ENCODE measurements at regions not wholly inside any gene's neighbourhood (a gene's known extent, or its start where the extent isn't known, plus 50 kb on each side); places are given as distances from the start of the nearest gene placed in this dataset.

- H3K27me3 ChIP-seq: no peaks in the 10 kb centered on the region
- TF ChIP-seq CTCF (IDR thresholded peaks at IDR 0.05): no peak
- TF ChIP-seq POLR2A (IDR thresholded peaks at IDR 0.05): no peak
- 54 to 57% methylated on average over 2 of the region's 2 CpGs for WGBS, 2 donors
- no peaks in the 10 kb centered on the region for H3K4me1 ChIP-seq
- no peaks in the 10 kb centered on the region for H3K9me3 ChIP-seq
- ATAC-seq: no peak
- intact Hi-C loops (cut with DNase I): no loop called here
- H3K27ac ChIP-seq: no peak overlapping the region
- no peak overlapping the region for H3K4me3 ChIP-seq
- H3K36me3 ChIP-seq (replicated peaks in 1 of 2; ENCODE audit: insufficient read depth in 1 of 2, low read depth in 2 of 2): no peaks in the 10 kb centered on the region
- DNase-seq: no peak
Observed at GRCh38 chr5:135724617-135725016, 109.8 kb upstream of the SLC25A48 start.

GRCh38 chr5:135723491-135723890 lies 111.0 kb upstream of the SLC25A48 start:
- Histone ChIP-seq H3K4me1 (no peaks in the 10 kb centered on the region), H3K4me3 (no peak overlapping the region), H3K27ac (no peak overlapping the region), H3K36me3 (replicated peaks in 1 of 2; ENCODE audit: insufficient read depth in 1 of 2, low read depth in 2 of 2) (no peaks in the 10 kb centered on the region), H3K27me3 (no peaks in the 10 kb centered on the region), H3K9me3 (no peaks in the 10 kb centered on the region)
- intact Hi-C loops (cut with DNase I): no loop called here
- DNase-seq (no peak), ATAC-seq (no peak)
- 46 to 60% methylated on average over 2 of the region's 2 CpGs for WGBS, 2 donors
- TF ChIP-seq POLR2A (IDR thresholded peaks at IDR 0.05) (no peak), CTCF (IDR thresholded peaks at IDR 0.05) (no peak)

GRCh38 chr5:135721548-135722090 lies 112.8 kb upstream of the SLC25A48 start:
- no peaks in the 10 kb centered on the region for H3K4me1 ChIP-seq
- no peak overlapping the region for H3K4me3 ChIP-seq
- DNase-seq: no peak
- H3K27ac ChIP-seq: no peak overlapping the region
- no peaks in the 10 kb centered on the region for H3K27me3 ChIP-seq
- H3K36me3 ChIP-seq (replicated peaks in 1 of 2; ENCODE audit: insufficient read depth in 1 of 2, low read depth in 2 of 2): no peaks in the 10 kb centered on the region
- no peaks in the 10 kb centered on the region for H3K9me3 ChIP-seq
- no peak for ATAC-seq
- WGBS, 2 donors: 91 to 94% methylated on average over 1 of the region's 1 CpG
- intact Hi-C loops (cut with DNase I): no loop called here
- TF ChIP-seq CTCF (IDR thresholded peaks at IDR 0.05) (no peak), POLR2A (IDR thresholded peaks at IDR 0.05) (no peak)

- Histone ChIP-seq H3K4me3 (no peak overlapping the region), H3K4me1 (no peaks in the 10 kb centered on the region), H3K9me3 (no peaks in the 10 kb centered on the region), H3K36me3 (replicated peaks in 1 of 2; ENCODE audit: insufficient read depth in 1 of 2, low read depth in 2 of 2) (no peaks in the 10 kb centered on the region), H3K27me3 (no peaks in the 10 kb centered on the region), H3K27ac (no peak overlapping the region)
- intact Hi-C loops (cut with DNase I): no loop called here
- WGBS, 2 donors: 69 to 73% methylated on average over 2 of the region's 2 CpGs
- DNase-seq (no peak), ATAC-seq (no peak)
- no peak for TF ChIP-seq CTCF (IDR thresholded peaks at IDR 0.05)
- TF ChIP-seq POLR2A (IDR thresholded peaks at IDR 0.05): no peak
Observed at GRCh38 chr5:135720191-135720590, 114.3 kb upstream of the SLC25A48 start.

GRCh38 chr5:135719428-135720063 lies 114.9 kb upstream of the SLC25A48 start:
- no peak for ATAC-seq
- Histone ChIP-seq H3K36me3 (replicated peaks in 1 of 2; ENCODE audit: insufficient read depth in 1 of 2, low read depth in 2 of 2) (no peaks in the 10 kb centered on the region), H3K27me3 (no peaks in the 10 kb centered on the region), H3K27ac (no peak overlapping the region), H3K4me1 (no peaks in the 10 kb centered on the region), H3K9me3 (no peaks in the 10 kb centered on the region), H3K4me3 (no peak overlapping the region)
- DNase-seq: no peak
- TF ChIP-seq POLR2A (IDR thresholded peaks at IDR 0.05) (no peak), CTCF (IDR thresholded peaks at IDR 0.05) (no peak)
- WGBS, 2 donors: 25 to 72% methylated on average over 1 to 4 of the region's 4 CpGs
- intact Hi-C loops (cut with DNase I): no loop called here

All from body of pancreas (tissue), 4 donors.